Panc1 (cell line): ENCODE measurements at regions not wholly inside any gene's neighbourhood (a gene's known extent, or its start where the extent isn't known, plus 50 kb on each side); places are given as distances from the start of the nearest gene placed in this dataset.

ENCODE experiments used
- POLR2AphosphoS5 ChIP-seq: IDR thresholded peaks from 2 replicates; pipeline ENCODE4 v1.6.1; 2012; ENCODE audit warnings: mild to moderate bottlenecking, low read depth, low read length, moderate library complexity
- TF ChIP-seq, protein P1 (sequence below): fragments of 450-650 bp; IDR thresholded peaks from 2 replicates; pipeline ENCODE4 v1.5.1; 2017; ENCODE audit warnings: mild to moderate bottlenecking

DNA sequence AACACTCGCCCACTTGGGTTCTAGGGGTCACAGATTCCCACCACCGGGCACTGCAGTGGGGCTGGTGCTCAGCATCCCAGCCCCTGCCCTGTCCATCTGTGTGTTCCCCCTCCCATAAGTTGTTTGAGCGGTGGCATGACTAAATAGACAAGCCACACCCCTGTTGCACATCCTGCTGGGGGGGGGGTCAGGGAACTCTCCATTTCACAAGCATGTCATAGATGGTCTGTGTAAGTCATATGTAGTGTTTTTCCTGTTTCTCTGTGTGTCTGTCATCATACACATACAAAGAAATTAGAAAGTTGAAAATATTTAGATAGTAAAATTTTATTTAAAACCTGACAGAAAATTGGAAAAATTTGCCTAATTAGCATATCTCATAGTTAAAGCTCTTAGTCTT, 270.2 kb downstream of the IPO8 start:
- TF ChIP-seq, protein P1, sequence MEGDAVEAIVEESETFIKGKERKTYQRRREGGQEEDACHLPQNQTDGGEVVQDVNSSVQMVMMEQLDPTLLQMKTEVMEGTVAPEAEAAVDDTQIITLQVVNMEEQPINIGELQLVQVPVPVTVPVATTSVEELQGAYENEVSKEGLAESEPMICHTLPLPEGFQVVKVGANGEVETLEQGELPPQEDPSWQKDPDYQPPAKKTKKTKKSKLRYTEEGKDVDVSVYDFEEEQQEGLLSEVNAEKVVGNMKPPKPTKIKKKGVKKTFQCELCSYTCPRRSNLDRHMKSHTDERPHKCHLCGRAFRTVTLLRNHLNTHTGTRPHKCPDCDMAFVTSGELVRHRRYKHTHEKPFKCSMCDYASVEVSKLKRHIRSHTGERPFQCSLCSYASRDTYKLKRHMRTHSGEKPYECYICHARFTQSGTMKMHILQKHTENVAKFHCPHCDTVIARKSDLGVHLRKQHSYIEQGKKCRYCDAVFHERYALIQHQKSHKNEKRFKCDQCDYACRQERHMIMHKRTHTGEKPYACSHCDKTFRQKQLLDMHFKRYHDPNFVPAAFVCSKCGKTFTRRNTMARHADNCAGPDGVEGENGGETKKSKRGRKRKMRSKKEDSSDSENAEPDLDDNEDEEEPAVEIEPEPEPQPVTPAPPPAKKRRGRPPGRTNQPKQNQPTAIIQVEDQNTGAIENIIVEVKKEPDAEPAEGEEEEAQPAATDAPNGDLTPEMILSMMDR: no peak
- no peak for TF ChIP-seq POLR2AphosphoS5
